ENCODE measurements at regions not wholly inside any gene's neighbourhood (a gene's known extent, or its start where the extent isn't known, plus 50 kb on each side); places are given as distances from the start of the nearest gene placed in this dataset.
"Not testable (repeated sequence)": the region's sequence is repeated elsewhere in the genome, so short reads cannot be mapped to it uniquely, and the experiment has no call there.

DNA sequence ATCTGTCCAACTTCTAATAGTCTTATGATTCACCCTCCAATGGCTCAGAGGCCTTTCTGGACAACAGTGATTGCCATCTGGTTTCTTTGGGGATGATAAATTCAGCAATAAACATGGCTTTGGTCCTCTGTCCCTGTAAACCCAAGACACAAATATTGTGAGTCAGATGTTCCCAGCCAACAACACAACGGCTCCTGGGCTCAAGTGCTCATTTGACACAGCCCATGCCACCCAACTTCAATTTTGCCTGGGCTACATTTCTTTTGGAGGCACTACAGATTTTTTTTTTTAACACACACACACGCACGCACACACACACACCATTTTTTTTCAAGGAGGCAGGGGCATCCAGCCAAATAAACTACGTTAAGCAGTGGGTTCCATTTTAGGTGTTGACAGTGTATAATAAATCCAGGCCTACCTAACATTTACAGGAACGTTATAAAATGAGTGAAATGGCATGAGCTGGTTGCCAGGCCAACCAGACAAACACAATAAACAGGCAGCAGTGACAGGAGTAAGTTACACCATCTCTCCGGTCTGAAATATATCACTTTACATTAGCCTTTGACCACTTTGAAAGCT lies 939.9 kb upstream of the SOX9 start:
- DNase-seq = peak; percentile 12

DNA sequence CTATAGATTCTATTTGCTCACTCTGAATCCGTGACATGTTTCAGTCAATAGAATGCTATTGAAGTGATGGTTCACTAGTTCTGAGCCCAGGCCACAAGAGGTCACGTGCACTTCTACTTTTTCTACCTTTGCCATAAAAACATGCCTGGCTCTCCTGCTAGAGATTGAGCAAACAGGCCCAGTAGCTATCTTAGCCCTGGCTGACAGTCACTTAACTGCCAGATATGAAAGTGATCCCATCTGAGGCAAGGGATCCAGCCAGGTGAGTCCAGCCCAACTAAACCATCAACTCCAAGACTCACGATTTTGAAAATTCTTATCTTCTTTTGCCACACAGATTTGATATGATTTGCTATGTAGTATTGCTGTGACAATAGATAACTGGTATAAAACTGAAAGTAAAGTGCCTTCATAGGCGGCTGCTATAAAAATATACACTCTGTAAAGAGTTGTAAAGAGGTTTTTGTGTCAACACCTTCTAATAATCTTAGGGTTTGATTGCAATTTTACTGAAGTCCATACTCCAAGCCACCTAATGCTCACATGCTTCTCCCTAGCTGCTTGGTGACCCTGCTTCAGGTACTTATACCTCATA lies 937.7 kb upstream of the SOX9 start:
- no peak for DNase-seq

DNA sequence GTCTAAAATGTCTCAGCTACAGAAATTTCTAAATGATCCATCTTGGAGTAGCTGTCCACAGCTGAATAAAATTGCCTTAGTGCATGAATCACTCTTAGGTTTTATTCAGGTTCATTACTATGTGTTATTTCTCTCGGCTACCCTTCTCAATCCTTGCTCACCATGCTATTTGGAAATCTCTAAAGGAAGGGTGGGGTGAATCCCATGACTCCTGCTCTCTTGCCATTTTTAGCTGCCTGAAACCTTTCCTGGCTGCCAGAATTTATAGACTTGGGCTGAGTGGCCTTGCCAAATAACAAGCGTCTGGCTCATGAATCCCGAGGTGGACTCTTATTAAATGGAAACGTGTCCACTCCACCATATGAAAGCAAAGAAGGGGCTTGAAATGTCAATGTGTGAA lies 936.1 kb upstream of the SOX9 start:
- no peak for DNase-seq

DNA sequence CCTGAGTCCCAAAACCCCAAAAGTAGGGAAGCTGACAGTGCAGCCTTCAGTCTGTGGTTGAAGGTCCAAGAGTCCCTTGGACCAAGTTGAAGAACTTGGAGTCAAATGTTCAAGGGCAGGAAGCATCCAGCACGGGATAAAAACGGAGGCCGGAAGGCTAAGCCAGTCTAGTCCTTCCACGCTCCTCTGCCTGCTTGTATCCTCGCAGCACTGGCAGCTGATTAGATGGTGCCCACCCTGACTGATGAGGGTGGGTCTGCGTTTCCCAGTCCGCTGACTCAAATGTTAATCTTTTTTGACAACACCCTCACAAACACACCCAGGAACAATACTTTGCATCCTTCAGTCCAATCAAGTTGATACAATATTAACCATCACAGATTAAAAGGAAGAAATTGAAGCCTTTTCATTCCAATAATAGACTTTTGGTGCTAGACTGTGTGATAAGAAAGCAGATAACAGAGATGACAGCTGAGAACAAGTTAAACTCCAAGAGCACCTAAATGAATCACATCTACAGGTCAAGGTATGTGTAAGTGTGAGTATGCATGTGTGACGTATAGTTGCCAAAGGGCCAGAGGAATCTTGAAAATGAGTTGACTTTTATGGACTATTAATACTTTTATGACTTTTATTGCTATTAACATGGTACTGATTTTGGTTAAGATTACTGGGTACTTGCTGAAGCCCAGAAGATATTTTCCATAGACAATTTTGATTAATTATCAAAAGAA lies 933.5 kb upstream of the SOX9 start:
- DNase-seq = no peak

DNA sequence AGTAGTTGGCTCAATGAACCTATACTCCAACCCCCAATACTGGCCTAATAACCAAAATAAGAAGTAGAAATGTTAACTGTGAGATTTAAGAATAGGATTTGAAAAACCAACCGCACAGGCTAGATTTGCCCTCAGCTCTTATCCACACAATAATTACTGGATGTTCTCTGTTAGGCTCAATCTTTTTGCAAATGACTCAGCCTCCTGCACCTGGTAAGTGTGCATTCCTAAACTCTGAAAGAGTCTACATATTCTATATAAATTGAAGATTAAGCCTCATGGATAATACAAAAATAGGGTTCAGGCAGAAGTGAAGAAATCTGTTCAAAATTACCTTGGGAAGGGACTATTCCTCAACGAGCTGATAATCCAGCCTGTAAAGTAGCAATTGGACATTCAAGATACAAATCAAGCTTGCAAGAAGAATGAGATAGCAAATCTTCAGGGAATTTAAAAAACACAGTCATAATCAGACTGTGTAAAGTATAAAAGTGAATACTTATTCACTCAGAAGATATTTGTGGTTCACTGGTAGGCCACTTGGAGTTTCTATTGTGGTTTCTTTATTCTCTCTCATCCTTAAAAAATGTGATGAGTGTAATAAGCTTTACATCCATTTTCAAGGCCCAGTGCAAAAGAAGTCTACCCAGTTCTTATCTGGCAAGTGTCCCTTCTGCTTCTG lies 931.9 kb upstream of the SOX9 start:
- DNase-seq = peak; percentile 92

DNA sequence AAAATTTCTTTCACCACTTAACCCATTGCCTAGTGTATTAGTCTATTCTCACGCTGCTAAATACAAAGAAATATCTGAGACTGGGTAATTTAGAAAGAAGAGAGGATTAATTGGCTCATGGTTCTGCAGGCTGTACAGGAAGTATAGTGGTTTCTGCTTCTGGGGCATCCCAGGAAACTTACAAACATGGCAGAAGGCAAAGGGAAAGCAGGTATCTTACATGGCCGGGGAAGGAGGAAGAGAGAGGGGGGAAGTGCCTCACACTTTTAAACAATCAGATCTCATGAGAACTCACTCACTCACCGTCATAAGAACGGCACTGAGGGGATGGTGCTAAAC lies 931.4 kb upstream of the SOX9 start:
- DNase-seq = no peak

DNA sequence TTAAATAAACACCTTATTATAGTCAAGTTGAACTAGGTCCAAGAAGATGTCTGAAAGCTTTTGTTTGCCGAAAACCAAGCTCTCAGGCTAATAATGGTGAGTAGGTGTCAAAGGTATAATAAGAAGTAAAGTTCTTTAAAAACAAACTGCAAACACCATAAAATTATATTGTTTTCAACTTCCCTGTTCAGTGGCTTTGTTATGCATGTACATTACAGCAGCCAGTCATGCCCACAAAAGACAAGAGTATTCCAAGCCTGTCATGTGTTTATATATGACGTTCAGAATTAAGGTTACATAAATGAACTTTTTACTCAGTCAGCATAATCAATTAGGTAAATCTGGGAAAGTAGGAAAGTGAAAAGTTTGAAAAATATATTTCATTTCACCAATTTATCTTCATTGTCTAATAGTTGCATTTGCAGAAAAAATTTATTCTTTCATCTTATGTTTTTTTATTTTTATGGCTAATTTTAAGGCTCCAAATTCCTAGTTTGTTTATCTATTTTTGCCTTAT lies 928.7 kb upstream of the SOX9 start:
- no peak for DNase-seq

DNA sequence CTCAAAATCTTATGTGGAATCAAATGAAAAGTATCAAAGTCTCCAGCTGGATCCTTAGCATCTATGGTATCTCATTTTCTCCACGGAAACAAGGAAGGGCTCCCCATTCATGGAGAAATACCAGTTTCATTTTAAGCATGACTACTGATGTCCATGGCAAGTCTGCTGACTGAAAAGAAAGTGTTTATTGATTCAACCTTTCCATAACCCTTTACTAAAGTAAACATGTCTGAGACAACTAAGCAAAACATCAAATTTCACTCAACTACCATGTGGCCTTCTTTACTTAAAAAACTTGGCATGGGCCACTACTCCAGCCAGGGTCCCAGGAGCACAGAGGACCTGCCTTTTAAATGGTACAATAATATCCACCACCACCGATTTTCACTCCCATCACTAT lies 928.0 kb upstream of the SOX9 start:
- DNase-seq = no peak

DNA sequence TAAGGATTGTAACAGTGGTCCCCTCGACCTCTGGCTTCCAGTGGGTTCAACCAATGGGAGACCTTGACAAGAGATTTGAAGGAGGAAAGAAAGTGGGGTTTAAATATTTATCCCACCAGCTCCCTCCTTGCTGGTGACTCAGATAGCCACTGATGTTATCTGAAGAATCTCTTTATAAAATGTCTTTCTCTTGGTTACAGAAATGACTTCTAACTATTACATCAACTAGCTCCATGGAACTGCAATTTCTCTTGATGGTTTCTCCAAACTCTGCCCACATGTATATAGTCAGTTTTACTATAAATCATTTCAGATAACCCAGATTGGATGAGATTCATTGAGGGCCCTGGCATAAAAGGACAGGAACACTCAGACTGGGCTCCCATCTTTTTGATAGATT lies 920.2 kb upstream of the SOX9 start:
- peak; percentile 19 for DNase-seq

DNA sequence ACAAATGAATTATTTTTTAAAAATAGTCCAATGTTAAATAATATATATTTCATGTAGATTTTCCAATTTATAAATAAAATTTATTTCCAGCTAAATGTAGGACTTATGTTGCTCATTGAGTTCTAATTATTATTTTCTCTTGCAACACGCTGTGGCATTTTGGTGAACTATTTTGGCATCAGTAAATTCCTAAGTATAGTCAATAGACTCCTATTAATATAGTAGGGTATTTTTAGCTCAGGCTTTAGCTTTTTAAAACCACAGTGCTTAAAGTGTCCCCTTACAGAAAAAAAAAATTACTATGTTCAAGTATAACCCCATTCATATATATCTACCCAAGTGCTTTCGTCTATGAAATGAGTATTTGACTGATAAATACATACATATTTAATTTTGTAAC lies 919.2 kb upstream of the SOX9 start:
- no peak for DNase-seq

DNA sequence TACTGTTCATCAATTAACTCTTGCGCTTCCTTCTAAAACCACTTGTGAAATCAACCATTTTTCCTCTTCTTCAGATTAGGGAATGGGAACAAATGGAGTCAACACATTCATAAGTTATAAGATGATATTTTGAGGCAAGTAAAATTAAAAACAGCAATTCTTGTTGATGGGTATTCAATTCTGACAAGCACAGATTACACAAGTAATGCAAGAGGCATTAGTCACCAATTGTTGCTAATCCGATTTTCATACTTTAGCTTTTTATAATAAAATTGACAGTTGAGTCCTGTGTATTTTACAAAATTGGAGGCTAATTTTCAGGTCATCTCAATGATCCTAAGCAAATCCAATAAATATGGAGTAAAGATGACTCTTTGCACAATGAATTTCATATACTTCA lies 918.4 kb upstream of the SOX9 start:
- DNase-seq = no peak

DNA sequence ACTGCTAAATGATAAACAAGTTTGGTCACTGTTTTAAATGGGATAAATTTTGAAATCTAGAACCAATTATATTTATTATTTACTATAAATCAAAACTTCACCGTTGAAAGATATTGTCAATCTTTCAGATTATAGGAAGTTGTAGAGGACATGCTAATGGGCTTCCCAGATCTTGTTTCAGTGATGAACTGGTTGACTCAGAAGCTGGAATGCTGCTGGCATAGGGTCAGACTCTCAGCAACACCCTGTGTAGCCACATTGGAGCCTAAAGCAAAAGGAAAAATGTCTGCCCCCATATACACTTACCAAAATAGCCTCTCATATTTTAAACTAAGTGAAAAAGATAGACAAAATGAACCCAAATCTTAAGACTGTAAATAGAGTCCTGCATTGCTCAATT lies 916.9 kb upstream of the SOX9 start:
- DNase-seq = peak; percentile 38

DNA sequence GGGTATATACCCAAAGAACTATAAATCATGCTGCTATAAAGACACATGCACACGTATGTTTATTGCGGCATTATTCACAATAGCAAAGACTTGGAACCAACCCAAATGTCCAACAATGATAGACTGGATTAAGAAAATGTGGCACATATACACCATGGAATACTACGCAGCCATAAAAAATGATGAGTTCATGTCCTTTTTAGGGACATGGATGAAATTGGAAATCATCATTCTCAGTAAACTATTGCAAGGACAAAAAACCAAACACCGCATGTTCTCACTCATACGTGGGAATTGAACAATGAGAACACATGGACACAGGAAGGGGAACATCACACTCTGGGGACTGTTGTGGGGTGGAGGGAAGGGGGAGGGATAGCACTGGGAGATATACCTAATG lies 914.9 kb upstream of the SOX9 start:
- not testable (repeated sequence) for DNase-seq

DNA sequence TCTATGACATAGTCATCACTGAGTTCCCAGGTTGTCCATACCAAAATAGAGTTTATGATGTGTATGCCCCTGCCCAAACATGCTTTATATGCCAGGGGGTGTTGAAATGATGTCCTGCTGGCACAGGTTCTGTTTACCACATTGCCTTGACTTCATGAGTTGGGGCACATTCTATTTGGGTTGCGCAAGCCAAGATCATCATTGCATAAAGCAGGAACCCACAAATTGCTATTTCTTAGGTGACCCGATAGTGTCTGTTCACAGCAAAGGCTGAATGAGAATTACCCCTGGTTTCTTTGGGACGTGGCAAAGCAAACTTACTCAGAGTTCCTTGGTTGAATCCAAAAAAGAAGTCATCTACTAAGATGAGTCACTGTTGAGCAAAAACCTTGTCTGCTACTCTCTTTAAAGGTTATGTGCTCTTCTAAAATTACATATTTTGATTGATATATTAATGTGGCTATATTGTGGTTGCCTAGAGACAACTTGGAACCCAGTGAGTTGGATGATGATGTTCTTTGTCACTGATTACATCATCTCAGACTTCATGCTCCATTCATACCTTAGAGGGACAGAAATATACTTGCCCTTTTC lies 912.6 kb upstream of the SOX9 start:
- peak; percentile 65 for DNase-seq

DNA sequence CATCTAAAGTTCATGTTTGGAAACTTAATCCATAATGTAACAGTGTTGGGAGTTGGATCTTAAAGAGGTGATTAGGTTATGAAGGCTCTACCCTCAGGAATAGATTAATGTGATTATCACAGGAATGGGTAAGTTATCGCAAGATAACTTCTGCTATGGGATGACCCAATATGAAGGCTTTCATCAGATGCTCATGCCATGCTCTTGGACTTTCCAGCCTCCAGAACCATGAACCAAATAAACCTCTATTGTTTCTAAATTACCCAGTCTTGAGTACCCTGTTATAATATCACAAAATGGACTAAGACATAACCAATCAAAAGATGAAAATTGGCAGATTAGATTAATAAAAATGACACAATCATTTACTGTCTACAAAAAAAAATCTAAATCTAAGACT lies 906.9 kb upstream of the SOX9 start:
- no peak for DNase-seq

DNA sequence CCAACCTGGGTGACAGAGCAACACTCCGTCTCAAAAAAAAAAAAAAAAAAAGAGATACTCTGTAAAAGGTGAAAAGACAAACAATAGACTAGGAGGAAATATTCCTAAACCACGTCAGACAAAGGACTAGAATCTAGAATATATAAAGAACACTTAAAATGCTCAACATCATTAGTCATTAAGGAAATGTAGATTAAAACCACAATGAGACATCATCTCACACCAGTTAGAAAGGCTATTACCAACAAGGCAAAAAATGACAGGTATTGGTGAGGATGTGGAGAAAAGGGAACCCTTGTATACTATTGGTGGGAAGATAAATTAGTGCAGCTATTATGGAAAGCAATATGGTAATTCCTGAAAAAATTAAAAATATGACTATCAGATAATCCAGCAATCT lies 903.1 kb upstream of the SOX9 start:
- no peak for DNase-seq

DNA sequence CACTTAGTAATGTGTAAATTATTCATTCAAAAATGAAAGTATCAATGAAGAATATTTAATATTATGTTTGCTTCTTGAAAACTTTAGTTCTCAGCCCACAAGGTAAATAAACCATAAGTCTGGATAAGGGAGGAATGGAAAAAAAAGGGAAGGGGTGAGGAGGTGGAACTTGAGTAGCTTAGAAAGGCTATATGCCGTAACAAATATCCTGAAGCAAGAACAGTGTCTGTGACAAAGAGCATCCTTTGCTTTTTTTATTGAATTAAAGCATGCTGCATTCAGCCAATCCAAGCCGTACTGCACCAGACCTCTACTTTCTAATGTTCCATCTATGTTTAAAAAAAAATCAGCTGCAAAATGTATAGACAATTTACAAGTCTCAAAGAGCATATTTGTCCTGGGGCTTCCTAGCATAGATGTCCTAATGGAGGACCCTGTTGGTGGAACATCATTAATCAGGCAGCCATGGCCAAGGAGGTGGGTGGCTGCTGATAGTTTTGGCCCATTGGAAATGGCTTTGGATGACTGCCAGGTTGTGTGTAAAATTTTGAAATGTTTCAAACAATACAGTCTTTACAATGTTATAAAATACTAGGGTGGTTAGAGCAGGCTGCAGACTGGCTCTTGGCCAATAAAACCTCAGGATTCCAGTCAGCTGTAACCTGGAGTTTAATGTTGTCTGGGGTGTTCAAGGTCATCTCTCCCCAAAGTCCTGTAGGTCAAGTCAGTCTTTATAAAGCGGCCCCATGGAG lies 895.8 kb upstream of the SOX9 start:
- no peak for DNase-seq

DNA sequence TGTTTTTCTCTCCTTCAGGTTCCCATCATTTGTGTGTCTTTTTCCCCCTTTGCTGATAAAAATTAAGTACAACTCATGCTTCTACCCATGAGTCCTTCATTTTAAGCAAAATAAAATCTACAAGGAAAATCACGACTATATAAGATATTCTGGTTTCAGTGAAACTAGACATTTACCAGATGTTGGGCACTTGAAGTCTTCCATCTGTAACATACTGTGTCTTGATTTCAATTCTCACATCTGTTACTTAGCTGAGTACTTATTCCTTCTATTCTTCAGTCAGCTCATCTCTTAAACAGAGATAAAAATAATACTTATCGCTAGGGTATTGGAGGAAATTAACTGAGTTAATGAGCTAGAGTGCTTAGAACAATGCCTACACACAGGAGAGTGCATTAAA lies 893.0 kb upstream of the SOX9 start:
- DNase-seq = no peak

DNA sequence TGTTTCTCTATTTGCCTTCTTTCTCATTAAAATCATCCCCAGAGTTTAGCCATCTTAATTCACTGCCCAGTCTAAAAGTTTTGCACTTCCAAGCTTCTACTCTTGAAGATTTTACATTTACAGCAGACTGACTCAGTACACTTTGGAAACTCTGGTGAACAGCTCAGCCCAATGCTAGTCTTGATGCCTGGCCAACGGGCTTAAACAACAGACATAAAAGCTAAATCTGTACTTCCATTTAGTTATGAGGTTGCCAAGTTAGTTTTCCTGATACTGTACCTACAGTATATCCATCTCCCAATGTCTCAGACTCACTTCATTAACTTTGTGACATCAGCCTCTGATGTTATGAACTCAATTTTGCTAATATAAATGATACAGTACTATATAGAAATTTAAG lies 891.8 kb upstream of the SOX9 start:
- DNase-seq = no peak

DNA sequence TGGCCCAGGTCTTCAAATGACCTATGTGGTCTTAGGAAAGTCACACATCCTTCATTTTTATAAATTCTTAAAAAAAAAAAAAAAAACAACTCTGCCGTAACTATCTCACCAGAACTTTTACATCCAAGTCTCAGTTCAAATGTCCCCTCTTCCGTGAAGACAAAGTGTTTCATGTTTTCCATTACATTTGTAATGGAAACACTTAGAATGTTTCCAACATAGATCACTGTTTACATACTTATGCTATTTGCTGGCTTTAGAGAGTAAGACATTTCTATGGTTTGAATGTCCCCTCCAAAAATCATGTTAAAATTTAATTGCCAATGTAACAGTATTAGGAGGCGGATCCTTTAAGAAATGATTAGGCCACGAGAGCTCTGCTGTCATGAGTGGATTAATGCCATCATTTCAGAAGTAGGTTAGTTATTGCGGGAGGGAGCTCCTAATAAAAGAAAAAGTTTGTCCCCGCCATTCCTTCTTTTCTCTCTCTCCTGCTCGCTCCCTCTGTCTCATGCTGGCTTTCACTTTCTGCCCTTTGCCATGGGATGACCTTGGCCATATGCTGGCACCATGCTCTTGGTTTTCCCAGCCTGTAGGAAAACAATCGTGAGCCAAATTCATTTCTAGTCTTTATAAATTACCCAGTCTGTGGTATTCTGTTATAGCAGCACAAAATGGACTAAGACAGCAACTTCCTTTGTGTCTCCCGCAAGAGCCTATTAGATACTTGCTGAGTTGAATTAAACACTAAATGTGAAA lies 887.8 kb upstream of the SOX9 start:
- DNase-seq = no peak

DNA sequence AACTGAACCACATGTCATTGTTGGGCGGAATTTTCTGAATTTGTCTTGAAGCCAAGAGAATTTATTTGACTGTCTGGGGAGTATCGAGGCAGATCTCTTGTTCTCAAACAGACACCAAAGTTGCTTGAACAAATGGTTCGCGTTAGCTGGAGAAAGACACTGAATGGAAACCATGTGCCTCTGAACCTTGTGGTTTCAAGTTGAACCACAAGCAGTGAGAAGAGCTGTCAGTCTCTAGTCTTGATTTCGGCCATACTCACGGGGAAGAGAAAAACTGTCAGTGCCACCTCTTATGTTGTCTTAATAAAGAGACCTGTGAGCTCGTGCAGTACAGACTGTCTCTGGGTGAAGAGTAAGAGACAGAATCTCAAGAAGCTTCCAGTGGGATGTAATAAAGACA lies 886.5 kb upstream of the SOX9 start:
- no peak for DNase-seq

DNA sequence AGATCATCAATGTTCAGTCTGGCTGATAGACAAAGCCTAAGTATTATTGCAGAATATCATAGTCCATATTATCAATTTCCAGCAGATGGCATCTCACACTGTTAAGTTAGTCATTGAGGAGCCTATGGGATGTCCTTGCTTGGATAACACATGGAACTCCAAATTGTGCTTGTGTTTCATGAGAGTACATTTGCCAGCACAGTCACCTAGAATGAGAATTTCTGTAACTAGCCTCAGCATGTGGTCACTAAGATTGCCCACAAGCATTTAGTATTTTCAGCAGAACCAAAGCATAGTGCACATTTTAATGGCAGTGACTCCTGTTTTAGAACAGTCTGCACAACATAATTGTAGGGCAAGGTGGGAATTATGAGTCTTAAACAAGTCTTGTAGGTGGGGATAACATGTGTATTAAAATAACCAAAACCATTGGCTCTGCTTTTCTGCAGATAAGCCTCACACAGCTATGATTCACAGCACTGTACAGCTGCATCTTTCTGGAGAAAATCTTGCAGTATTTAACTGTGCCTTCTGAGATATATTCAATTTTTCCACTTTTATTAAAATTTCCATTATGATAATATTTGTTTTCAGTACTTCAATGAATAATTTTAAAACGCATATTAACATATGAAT lies 882.8 kb upstream of the SOX9 start:
- peak; percentile 49 for DNase-seq

Data from EL (cell line).